ENCODE measurements at regions not wholly inside any gene's neighbourhood (a gene's known extent, or its start where the extent isn't known, plus 50 kb on each side); places are given as distances from the start of the nearest gene placed in this dataset.
A peak's percentile ranks its signal among the peaks of the same experiment; 100 is the strongest.

- DNase-seq, result no peak
Observed at GRCh38 chr11:32039149-32039548, 51.7 kb upstream of the RCN1 start.

GRCh38 chr11:32034680-32035079 lies 56.2 kb upstream of the RCN1 start:
- DNase-seq, result no peak

- DNase-seq, result no peak
Observed at GRCh38 chr11:32034149-32034548, 56.7 kb upstream of the RCN1 start.

- DNase-seq, result no peak
Observed at GRCh38 chr11:32033491-32033890, 57.4 kb upstream of the RCN1 start.

- no peak for DNase-seq
Observed at GRCh38 chr11:32033067-32033466, 57.8 kb upstream of the RCN1 start.

- DNase-seq, result no peak
Observed at GRCh38 chr11:32032478-32032877, 58.4 kb upstream of the RCN1 start.

GRCh38 chr11:32032052-32032451 lies 58.8 kb upstream of the RCN1 start:
- DNase-seq, result no peak

- no peak for DNase-seq
Observed at GRCh38 chr11:32030875-32031503, 59.9 kb upstream of the RCN1 start.

GRCh38 chr11:32029721-32030120 lies 61.2 kb upstream of the RCN1 start:
- DNase-seq, result no peak

GRCh38 chr11:32028201-32028600 lies 62.7 kb upstream of the RCN1 start:
- no peak for DNase-seq

- no peak for DNase-seq
Observed at GRCh38 chr11:32026766-32027165, 64.1 kb upstream of the RCN1 start.

GRCh38 chr11:32024948-32025347 lies 65.9 kb upstream of the RCN1 start:
- no peak for DNase-seq

GRCh38 chr11:32023370-32024305 lies 67.2 kb upstream of the RCN1 start:
- DNase-seq, result peak in 1 of 2 donors; percentile 28

GRCh38 chr11:32018672-32019071 lies 72.2 kb upstream of the RCN1 start:
- DNase-seq, result no peak

- DNase-seq, result no peak
Observed at GRCh38 chr11:32016111-32016510, 74.8 kb upstream of the RCN1 start.

GRCh38 chr11:32015427-32015826 lies 75.4 kb upstream of the RCN1 start:
- no peak for DNase-seq

GRCh38 chr11:32013603-32014002 lies 77.3 kb upstream of the RCN1 start:
- no peak for DNase-seq

GRCh38 chr11:32012049-32012448 lies 78.8 kb upstream of the RCN1 start:
- DNase-seq, result no peak

GRCh38 chr11:32008880-32009551 lies 81.9 kb upstream of the RCN1 start:
- no peak for DNase-seq

GRCh38 chr11:32006799-32007388 lies 84.0 kb upstream of the RCN1 start:
- peak in 1 of 2 donors; percentile 13 for DNase-seq

- no peak for DNase-seq
Observed at GRCh38 chr11:32005786-32006416, 85.0 kb upstream of the RCN1 start.

- DNase-seq, result no peak
Observed at GRCh38 chr11:32003335-32003734, 87.5 kb upstream of the RCN1 start.

GRCh38 chr11:32002311-32002710 lies 88.6 kb upstream of the RCN1 start:
- DNase-seq, result no peak

Measured in hippocampal formation (tissue), 2 donors.